SH-SY5Y (cell line): ENCODE measurements at regions not wholly inside any gene's neighbourhood (a gene's known extent, or its start where the extent isn't known, plus 50 kb on each side); places are given as distances from the start of the nearest gene placed in this dataset.

Experiments
- GATA2 ChIP-seq: IDR thresholded peaks from 2 replicates; pipeline ENCODE4 v1.6.1; 2011; ENCODE audit warnings: mild to moderate bottlenecking, low read depth, low read length
- GATA3 ChIP-seq: IDR thresholded peaks from 2 replicates; pipeline ENCODE4 v1.6.1; 2011; ENCODE audit warnings: low read depth, mild to moderate bottlenecking, low read length, moderate library complexity

DNA sequence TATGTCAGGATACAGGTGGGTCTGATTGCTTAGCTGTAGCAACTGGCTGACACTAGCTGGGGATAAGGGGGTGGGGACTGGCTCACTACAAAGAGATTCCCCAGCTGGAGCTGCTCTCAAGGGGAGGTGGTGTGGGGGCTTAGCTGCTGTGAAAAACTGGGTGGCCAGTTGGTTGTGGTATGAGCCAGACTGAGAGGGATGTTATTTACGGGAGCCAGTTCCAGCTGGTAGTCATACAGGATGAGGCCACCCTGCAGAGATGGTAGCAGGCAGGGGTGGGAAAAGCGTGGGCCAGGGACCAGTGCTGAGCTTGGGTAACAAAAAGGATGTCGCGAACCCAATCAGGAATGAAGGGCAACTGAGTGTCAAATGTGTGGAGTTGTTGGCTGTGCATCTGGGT lies 204.0 kb upstream of the C21orf91 start:
- no peak for TF ChIP-seq GATA3
- TF ChIP-seq GATA2: no peak
